ENCODE measurements at regions not wholly inside any gene's neighbourhood (a gene's known extent, or its start where the extent isn't known, plus 50 kb on each side); places are given as distances from the start of the nearest gene placed in this dataset.

- POLR2A ChIA-PET, result no interaction called here
- no peak overlapping the region for H3K27ac ChIP-seq (ENCODE audit: low read depth, low read length)
- CTCF ChIA-PET, result no interaction called here
- H2AFZ ChIP-seq (ENCODE audit: low read depth, low read length, poor library complexity, severe bottlenecking), result no peak overlapping the region
- no peaks in the 10 kb centered on the region for H3K79me2 ChIP-seq (ENCODE audit: insufficient read depth, low read length)
- DNase-seq (ENCODE audit: low read depth, low spot score) (no peak), ATAC-seq (no peak)
- intact Hi-C loops (cut with micrococcal nuclease), result no loop called here
- no peaks in the 10 kb centered on the region; the same call in 1 of the 2 replicates for H4K20me1 ChIP-seq (ENCODE audit: insufficient read depth)
- no peaks in the 10 kb centered on the region for H3K27me3 ChIP-seq (ENCODE audit: insufficient read depth, low read length)
- no peaks in the 10 kb centered on the region for H3K36me3 ChIP-seq (ENCODE audit: control insufficient read depth in 1 of 2, insufficient read depth in 2 of 2, low read length in 2 of 2)
- TF ChIP-seq SP1 (IDR thresholded peaks at IDR 0.05; ENCODE audit: low read depth) (no peak), ZBTB33 (IDR thresholded peaks at IDR 0.05; ENCODE audit: extremely low read depth, insufficient replicate concordance, low read length) (no peak), CEBPB (IDR thresholded peaks at IDR 0.05; ENCODE audit: low read depth) (no peak), EGR1 (IDR thresholded peaks at IDR 0.05; ENCODE audit: low read depth) (no peak), TCF7L2 (IDR thresholded peaks at IDR 0.05; ENCODE audit: borderline replicate concordance, extremely low read depth, insufficient read depth, insufficient read length) (no peak), CBX3 (IDR thresholded peaks at IDR 0.05; ENCODE audit: low read depth) (no peak)
- TF ChIP-seq, protein P1, sequence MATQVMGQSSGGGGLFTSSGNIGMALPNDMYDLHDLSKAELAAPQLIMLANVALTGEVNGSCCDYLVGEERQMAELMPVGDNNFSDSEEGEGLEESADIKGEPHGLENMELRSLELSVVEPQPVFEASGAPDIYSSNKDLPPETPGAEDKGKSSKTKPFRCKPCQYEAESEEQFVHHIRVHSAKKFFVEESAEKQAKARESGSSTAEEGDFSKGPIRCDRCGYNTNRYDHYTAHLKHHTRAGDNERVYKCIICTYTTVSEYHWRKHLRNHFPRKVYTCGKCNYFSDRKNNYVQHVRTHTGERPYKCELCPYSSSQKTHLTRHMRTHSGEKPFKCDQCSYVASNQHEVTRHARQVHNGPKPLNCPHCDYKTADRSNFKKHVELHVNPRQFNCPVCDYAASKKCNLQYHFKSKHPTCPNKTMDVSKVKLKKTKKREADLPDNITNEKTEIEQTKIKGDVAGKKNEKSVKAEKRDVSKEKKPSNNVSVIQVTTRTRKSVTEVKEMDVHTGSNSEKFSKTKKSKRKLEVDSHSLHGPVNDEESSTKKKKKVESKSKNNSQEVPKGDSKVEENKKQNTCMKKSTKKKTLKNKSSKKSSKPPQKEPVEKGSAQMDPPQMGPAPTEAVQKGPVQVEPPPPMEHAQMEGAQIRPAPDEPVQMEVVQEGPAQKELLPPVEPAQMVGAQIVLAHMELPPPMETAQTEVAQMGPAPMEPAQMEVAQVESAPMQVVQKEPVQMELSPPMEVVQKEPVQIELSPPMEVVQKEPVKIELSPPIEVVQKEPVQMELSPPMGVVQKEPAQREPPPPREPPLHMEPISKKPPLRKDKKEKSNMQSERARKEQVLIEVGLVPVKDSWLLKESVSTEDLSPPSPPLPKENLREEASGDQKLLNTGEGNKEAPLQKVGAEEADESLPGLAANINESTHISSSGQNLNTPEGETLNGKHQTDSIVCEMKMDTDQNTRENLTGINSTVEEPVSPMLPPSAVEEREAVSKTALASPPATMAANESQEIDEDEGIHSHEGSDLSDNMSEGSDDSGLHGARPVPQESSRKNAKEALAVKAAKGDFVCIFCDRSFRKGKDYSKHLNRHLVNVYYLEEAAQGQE (IDR thresholded peaks at IDR 0.05; ENCODE audit: low read depth), result no peak
- H3K4me1 ChIP-seq (ENCODE audit: control insufficient read depth in 1 of 2, insufficient read depth in 2 of 2, low read length in 2 of 2), result no peaks in the 10 kb centered on the region
- no peak overlapping the region for H3K4me3 ChIP-seq (replicated peaks in 1 of 2; ENCODE audit: low read depth in 1 of 2, low read length in 2 of 2)
- no TSS peak for BruUV-seq (replicated peaks)
- H3K4me2 ChIP-seq (ENCODE audit: low read length), result no peak overlapping the region
- RAD21 ChIA-PET (ENCODE audit: low non-redundant PET in 1 of 2, low total read pairs in 2 of 2, uncharacterized antibody in 2 of 2, unreplicated experiment in 2 of 2), result no interaction called here
- H3K9ac ChIP-seq (ENCODE audit: low read length), result no peak overlapping the region
- H3K9me2 ChIP-seq (ENCODE audit: insufficient read depth), result no peaks in the 10 kb centered on the region
- peaks cover 0 to 17% of the 10 kb centered on the region in 2 experiments; a peak in 2 of 4 replicates for H3K9me3 ChIP-seq (ENCODE audit: control insufficient read depth in 1 of 2, insufficient read depth in 1 of 2, low read depth in 1 of 2, low read length in 2 of 2)
These were observed 1583.8 kb downstream of the NCAM2 start for GRCh38 chr21:22582026-22582425.

Data from HCT116 (cell line).